Right lobe of liver (tissue), 4 donors: ENCODE measurements at regions not wholly inside any gene's neighbourhood (a gene's known extent, or its start where the extent isn't known, plus 50 kb on each side); places are given as distances from the start of the nearest gene placed in this dataset.

Source experiments
- CTCF ChIP-seq, 4 donors: fragments of 200-600 bp in 3 of 4; fragments of 450-650 bp in 1 of 4; IDR thresholded peaks; one replicate each; pipeline versions ENCODE4 v1.5.1 to v1.8.0; 2016 to 2022; ENCODE audit warnings: antibody characterized with exemption in 4 of 4, mild to moderate bottlenecking in 2 of 4
- POLR2A ChIP-seq: fragments of 450-650 bp; IDR thresholded peaks from one replicate; pipeline ENCODE4 v1.6.1; 2017; ENCODE audit warnings: antibody characterized with exemption, mild to moderate bottlenecking
- donor health status: DM: no; HTN: no; CAD: no.
- donor health status: DM: no; HTN: no; CAD: no.
- donor health status: DM: no; HTN: yes; CAD: no.

GRCh38 chr20:63114006-63114692 is 101.8 kb downstream of the YTHDF1 start:
- TF ChIP-seq POLR2A (no peak), CTCF (IDR thresholded peaks at IDR 0.05) (no peak)
